EH (cell line): ENCODE measurements at regions not wholly inside any gene's neighbourhood (a gene's known extent, or its start where the extent isn't known, plus 50 kb on each side); places are given as distances from the start of the nearest gene placed in this dataset.

Experiments
- DNase-seq: peaks from one replicate; pipeline ENCODE4 v3.0.0-alpha.2; 2015; ENCODE audit warnings: low read depth

DNA sequence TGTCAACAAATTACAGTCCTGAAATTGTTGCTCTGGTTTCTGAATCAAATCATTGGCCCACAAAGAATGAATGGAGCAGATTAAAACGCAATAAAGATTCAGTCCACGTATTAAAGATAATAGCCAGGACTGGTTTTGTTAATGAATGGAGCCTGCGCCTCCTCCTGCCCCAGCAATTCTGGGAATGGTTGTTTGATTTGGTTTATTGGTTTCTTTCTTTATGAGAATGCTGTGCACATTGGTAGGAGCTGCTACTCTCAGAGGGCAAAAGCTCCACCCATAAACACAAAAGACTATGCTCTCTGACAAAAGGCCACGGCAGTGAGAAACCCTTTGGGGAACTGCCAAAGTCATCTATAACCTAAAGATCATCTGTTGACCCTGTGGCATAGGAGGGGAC, 261.1 kb downstream of the ABHD5 start:
- no peak for DNase-seq

- no peak for DNase-seq
These were observed 262.6 kb downstream of the ABHD5 start for GRCh38 chr3:43953380-43953779.

DNA sequence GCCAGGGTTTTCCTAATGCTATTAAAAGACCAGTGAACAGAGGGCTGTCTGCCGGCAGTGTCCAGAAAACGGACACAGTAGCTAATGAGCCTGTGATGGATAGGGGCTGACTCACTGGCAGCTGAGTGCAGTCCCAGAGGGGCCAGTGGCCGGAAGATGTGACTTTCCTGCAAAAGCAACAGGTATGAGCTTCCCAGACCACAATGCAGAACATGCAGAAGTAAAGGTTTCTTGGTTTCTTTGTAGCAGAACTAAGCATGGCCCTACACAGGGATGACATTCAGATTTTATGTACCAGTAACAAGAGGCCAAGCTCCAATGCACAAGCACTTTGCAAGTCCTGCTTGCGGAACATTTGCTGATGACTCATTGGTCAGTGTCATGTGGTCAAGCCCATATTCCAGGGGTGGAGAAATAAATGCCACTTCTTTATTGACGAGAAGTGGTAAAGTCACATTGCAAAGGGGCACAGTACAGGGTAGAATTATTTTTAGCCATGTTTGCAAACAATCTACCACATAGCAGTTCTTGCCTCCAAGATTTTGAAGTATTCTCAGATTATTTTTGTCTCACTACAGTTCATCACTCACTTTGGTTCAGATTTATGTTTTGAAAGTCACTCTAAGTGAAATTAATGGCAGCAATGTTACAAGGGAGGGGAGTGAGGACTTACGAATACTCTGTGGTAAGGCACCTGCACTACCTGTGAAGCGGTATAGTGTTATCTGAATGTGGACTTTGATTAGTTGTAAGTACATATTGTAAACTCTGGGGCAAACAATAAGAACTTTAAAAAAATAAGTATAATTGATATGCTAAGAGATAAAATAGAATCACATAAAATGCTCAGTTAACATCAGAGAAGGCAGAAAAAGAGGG, 263.3 kb downstream of the ABHD5 start:
- DNase-seq = peak; percentile 50

- DNase-seq = no peak
These were observed 266.2 kb downstream of the ABHD5 start for GRCh38 chr3:43956945-43957344.

DNA sequence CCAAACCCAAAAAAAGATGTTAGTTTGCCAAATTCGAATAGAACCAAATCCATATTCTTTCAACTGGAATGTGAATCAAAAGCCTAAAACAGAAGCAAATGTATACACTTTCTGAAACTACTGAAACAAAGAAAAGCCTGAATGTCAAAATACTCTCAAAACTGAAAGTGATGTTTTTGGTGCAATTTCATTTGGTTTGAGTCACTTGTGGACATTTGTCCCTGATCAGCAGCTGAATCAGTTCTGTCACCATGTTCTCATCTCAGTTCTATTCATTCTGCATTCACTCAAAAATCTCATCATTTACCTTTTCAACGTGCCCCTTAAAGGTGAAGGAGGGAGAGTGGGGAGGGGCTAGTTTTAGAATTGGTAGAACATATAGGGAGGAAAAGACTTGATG, 266.8 kb downstream of the ABHD5 start:
- no peak for DNase-seq

GRCh38 chr3:43958005-43958770, 267.4 kb downstream of the ABHD5 start:
- no peak for DNase-seq

GRCh38 chr3:43958973-43959372, 268.2 kb downstream of the ABHD5 start:
- no peak for DNase-seq

GRCh38 chr3:43959498-43960447, 269.0 kb downstream of the ABHD5 start:
- no peak for DNase-seq

DNA sequence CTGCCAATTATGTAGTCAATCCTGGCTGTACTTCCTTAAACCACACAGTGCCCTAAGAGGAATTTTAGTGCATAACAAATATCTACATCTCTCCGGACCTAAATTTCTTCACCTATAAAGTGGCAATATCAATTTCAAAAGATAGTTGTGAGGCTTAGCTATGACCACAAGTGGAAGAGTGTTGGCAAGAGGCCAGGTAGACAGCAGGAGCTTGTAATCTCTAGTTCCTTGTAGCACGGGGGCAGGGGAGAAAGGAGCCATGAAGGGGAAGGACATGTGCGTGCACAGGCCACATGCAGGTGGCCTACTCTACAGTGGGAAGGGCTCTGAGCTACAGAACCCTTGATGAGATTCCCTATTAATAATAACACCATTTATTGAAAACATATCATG, 269.7 kb downstream of the ABHD5 start:
- DNase-seq = peak; percentile 7

GRCh38 chr3:43962043-43962442, 271.3 kb downstream of the ABHD5 start:
- DNase-seq = no peak

DNA sequence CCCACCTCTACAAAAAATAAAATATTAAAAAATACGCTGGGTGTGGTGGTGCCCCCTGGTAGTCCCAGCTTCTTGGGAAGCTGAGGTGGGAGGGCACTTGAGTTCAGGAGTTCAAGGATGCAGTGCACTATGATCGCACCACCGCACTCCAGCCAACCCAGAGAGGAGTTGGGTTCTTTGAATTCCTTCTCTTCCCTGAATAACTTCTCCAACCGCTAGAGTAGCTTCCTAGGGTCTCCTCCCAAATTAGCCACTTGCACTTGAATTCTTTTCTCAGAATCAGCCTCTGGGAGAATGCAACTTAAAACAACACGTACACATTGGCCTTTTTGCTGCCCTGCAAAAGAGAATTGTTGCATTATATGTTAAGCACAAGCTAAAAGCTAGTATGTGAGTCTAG, 272.5 kb downstream of the ABHD5 start:
- DNase-seq = no peak

- no peak for DNase-seq
These were observed 273.9 kb downstream of the ABHD5 start for GRCh38 chr3:43964640-43965039.

DNA sequence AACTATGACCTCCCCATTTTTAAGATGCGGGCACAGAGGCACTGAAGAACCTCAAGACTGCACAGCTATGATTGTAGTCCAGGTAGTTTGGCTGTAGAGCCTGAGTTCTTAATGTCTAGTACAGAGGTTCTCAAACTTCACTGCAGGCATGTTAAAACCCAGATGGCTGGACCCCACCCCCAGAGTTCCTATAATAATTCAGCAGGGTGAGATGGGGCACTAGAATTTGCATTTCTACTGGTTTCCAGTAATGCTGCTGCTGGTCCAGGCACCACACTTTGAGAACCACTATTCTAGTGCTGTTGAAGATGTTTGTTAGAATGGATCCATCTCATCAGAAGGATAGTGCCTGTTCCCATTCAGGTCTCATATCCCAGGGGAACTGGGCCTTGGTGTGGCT, 274.9 kb downstream of the ABHD5 start:
- no peak for DNase-seq

- DNase-seq = no peak
These were observed 275.4 kb downstream of the ABHD5 start for GRCh38 chr3:43966126-43966525.

DNA sequence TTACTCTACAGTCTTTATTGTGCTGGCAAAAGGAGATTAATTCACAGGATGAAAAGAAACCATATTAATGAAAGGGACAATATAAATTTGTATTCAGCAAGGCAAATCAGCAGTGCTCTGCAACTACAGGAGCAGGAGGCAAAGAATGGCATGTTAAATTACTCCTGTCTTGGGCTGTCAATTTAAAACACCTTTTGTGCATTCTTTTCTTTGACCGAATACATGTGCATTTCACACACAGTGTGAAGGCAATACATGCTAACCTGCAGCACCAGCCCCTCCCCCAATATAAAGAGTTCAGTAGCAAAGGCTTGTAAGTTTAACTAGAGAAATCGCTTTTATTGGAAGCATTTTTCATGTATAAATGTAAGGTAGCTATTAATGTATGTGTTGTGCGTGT, 275.2 kb upstream of the TOPAZ1 start:
- DNase-seq = no peak

DNA sequence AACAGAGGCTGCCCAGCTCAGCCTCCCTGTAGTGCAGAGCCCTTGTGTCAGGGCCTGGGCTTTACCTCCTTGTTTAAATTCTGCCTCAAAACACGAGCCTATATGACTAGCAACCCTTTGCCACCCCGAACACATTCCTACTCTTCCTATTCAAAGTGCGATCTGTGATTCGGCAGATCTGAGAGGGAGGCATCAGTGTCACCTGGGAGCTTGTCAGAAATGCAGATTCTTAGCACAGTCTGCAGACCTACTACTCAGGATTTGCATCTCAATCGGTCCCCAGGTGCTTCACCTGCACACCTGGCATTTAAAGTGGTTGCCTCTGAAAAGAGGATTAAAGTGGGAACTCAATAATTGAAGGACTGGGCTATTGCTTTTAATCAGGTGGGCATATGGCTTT, 273.2 kb upstream of the TOPAZ1 start:
- no peak for DNase-seq

DNA sequence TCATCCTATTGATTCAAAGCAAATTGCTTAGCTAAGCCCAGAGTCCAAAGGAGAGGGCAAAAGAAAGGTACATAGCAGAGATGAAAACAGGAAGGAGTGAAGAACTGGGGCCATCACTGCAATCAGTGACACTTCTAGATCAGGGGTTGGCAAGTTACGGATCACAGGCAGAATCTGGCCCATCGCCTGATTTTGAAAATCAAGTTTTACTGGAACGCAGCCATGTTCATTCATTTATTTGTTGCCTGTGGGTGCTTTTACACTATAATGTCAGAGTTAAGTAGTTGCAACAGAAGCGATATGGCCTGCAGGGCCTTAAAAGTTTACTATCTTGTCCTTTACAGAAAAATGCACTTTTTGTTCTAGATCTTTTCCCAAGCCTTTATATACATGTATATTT, 271.7 kb upstream of the TOPAZ1 start:
- DNase-seq = no peak

- no peak for DNase-seq
These were observed 271.3 kb upstream of the TOPAZ1 start for GRCh38 chr3:43970351-43970750.

DNA sequence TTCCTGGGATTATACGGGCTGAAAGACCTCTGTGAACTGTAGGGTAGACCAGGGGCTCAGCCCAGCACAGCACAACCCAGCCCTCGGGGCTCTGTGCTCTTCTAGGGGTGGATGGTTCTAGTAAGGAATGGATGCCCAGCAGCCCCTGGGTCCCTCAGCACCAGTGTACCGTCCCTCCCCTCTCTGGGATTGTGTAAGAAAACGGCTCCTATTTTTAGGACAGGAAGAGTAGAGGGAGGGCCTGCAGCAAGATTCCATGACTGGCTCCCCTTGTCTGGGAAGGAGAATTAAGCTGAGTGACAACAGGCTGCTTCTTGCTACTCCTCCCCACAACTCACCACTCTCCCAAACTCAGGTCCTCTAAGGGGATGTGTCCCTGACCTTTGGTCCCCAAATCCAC, 270.8 kb upstream of the TOPAZ1 start:
- no peak for DNase-seq

DNA sequence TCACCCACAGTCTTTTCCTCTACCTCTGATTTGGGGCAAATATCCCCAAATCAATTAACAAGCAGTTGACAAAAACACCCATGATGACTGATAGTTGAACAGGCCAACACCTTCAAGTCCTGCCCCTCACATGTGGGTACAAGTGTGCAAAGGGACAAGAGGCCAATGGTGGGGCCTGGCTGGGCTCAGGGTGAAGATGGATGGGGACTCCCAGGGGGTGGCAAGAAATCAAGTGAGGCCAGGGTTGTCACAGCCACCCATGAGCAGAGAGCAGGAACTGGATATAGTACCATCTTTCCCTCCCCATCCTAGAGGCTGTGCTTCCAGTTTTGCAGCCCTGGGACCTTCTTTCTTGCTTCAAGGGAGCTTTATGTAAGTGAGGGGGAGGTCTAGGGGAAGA, 270.2 kb upstream of the TOPAZ1 start:
- no peak for DNase-seq

GRCh38 chr3:43978708-43979107, 263.0 kb upstream of the TOPAZ1 start:
- no peak for DNase-seq

DNA sequence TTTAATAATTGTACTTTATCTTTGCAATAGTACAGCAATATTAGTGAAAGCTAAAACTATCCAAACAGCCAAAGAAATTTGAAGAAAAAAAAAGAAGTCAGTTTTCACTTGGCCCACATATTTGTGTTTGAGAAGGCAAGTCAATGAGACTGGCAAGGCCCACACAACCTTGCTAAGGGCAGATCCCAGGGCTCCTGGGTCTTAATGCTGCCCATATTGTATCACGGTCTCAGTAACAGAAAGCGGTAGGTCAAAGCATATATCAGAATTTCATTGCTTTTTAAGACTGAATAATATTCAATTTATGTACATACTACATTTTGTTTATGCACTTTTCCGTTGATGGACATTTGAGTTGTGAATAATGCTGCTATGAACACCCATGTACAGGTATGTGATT, 262.0 kb upstream of the TOPAZ1 start:
- no peak for DNase-seq
